H9 (cell line): ENCODE measurements at regions not wholly inside any gene's neighbourhood (a gene's known extent, or its start where the extent isn't known, plus 50 kb on each side); places are given as distances from the start of the nearest gene placed in this dataset.

Source experiments
- DNase-seq: peaks from one replicate; pipeline ENCODE4 v3.0.0-alpha.2; 2017
- H2AFZ ChIP-seq: one replicate; pipeline ENCODE4 v1.6.1; 2013; ENCODE audit warnings: mild to moderate bottlenecking, low read length, control low read depth, moderate library complexity
- H2AK5ac ChIP-seq: 2 replicates; pipeline ENCODE4 v1.6.1; 2013; ENCODE audit warnings: low read length, control low read depth, mixed read lengths; ENCODE audit not compliant: insufficient read length
- H2BK120ac ChIP-seq: one replicate; pipeline ENCODE4 v1.6.1; 2013; ENCODE audit warnings: low read depth, mild to moderate bottlenecking, low read length, control low read depth, inconsistent platforms; ENCODE audit not compliant: poor library complexity, severe bottlenecking
- H2BK12ac ChIP-seq: 2 replicates; pipeline ENCODE4 v1.6.1; 2013; ENCODE audit warnings: low read length, control low read depth, mixed read lengths, low read depth; ENCODE audit not compliant: insufficient read length
- H2BK15ac ChIP-seq: 2 replicates; pipeline ENCODE4 v1.6.1; 2013; ENCODE audit warnings: low read depth, low read length, control low read depth
- H2BK20ac ChIP-seq: one replicate; pipeline ENCODE4 v1.6.1; 2013; ENCODE audit warnings: low read depth, mild to moderate bottlenecking, low read length, control low read depth, inconsistent platforms; ENCODE audit not compliant: poor library complexity, severe bottlenecking
- H2BK5ac ChIP-seq: 2 replicates; pipeline ENCODE4 v1.6.1; 2013; ENCODE audit warnings: low read length, control low read depth, mixed read lengths; ENCODE audit not compliant: insufficient read length
- H3K14ac ChIP-seq: 2 replicates; pipeline ENCODE4 v1.6.1; 2013; ENCODE audit warnings: low read length, control low read depth; ENCODE audit not compliant: insufficient read depth
- H3K18ac ChIP-seq: 2 replicates; pipeline ENCODE4 v1.6.1; 2013; ENCODE audit warnings: low read depth, mild to moderate bottlenecking, mixed read lengths, low read length, control low read depth; ENCODE audit not compliant: insufficient read length
- H3K23ac ChIP-seq: 2 replicates; pipeline ENCODE4 v1.6.1; 2013; ENCODE audit warnings: low read length, control low read depth, mixed read lengths, low read depth; ENCODE audit not compliant: insufficient read length
- H3K23me2 ChIP-seq: 2 replicates; pipeline ENCODE4 v1.6.1; 2013; ENCODE audit warnings: low read depth, mild to moderate bottlenecking, mixed read lengths, low read length, control low read depth; ENCODE audit not compliant: insufficient read length, poor library complexity, severe bottlenecking
- H3K27ac ChIP-seq: 2 replicates; pipeline ENCODE4 v1.5.1; 2013; ENCODE audit warnings: low read length, control low read depth, mixed read lengths, low read depth; ENCODE audit not compliant: insufficient read length
- H3K27me3 ChIP-seq: 2 replicates; pipeline ENCODE4 v1.6.1; 2013; ENCODE audit warnings: low read length, control low read depth, inconsistent platforms; ENCODE audit not compliant: insufficient read depth
- H3K4ac ChIP-seq: 2 replicates; pipeline ENCODE4 v1.6.1; 2013; ENCODE audit warnings: low read depth, mild to moderate bottlenecking, control low read depth, inconsistent platforms, low read length, moderate library complexity
- H3K4me1 ChIP-seq: 2 replicates; pipeline ENCODE4 v1.6.1; 2013; ENCODE audit warnings: low read length, control low read depth, inconsistent platforms; ENCODE audit not compliant: insufficient read depth
- H3K4me2 ChIP-seq: 2 replicates; pipeline ENCODE4 v1.6.1; 2013; ENCODE audit warnings: low read length, control low read depth, mixed read lengths; ENCODE audit not compliant: insufficient read length, insufficient read depth
- H3K56ac ChIP-seq: 2 replicates; pipeline ENCODE4 v1.6.1; 2013; ENCODE audit warnings: low read depth, mild to moderate bottlenecking, mixed read lengths, low read length, control low read depth; ENCODE audit not compliant: insufficient read length
- H3K79me1 ChIP-seq: 2 replicates; pipeline ENCODE4 v1.6.1; 2013; ENCODE audit warnings: low read depth, mild to moderate bottlenecking, moderate library complexity, low read length, control low read depth, inconsistent platforms; ENCODE audit not compliant: insufficient read depth, poor library complexity, severe bottlenecking
- H3K79me2 ChIP-seq: 2 replicates; pipeline ENCODE4 v1.6.1; 2013; ENCODE audit warnings: low read length, control low read depth, inconsistent platforms; ENCODE audit not compliant: insufficient read depth
- H3K9ac ChIP-seq: 2 replicates; pipeline ENCODE4 v1.6.1; 2013; ENCODE audit warnings: low read length, control low read depth, mixed read lengths; ENCODE audit not compliant: insufficient read length; ENCODE audit errors: extremely low read depth
- H3K9me3 ChIP-seq: one replicate; pipeline ENCODE4 v1.6.1; 2013; ENCODE audit warnings: low read depth, low read length, inconsistent platforms; ENCODE audit not compliant: control insufficient read depth
- H3T11ph ChIP-seq: one replicate; pipeline ENCODE4 v1.6.1; 2013; ENCODE audit warnings: mild to moderate bottlenecking, low read length, control low read depth, inconsistent platforms
- H4K20me1 ChIP-seq: one replicate; pipeline ENCODE4 v1.6.1; 2013; ENCODE audit not compliant: control insufficient read depth, insufficient read length, insufficient read depth
- H4K5ac ChIP-seq: 2 replicates; pipeline ENCODE4 v1.6.1; 2013; ENCODE audit warnings: low read depth, mild to moderate bottlenecking, mixed read lengths, low read length, control low read depth; ENCODE audit not compliant: insufficient read length
- H4K8ac ChIP-seq: replicated peaks from 2 replicates; pipeline ENCODE4 v1.6.1; 2013; ENCODE audit warnings: low read length, control low read depth, mixed read lengths, low read depth; ENCODE audit not compliant: insufficient read length
- H4K91ac ChIP-seq: 2 replicates; pipeline ENCODE4 v1.6.1; 2013; ENCODE audit warnings: low read depth, mild to moderate bottlenecking, moderate library complexity, mixed read lengths, low read length, control low read depth; ENCODE audit not compliant: insufficient read length
- H3K27ac Mint-ChIP-seq, 3 experiments: 2 replicates in 2 of 3; 3 replicates in 1 of 3; pipeline ENCODE4 v1.8.0; 2020 to 2021; ENCODE audit warnings: mixed read lengths in 3 of 3, mild to moderate bottlenecking in 1 of 3, moderate library complexity in 1 of 3
- H3K27me3 Mint-ChIP-seq: 2 replicates; pipeline ENCODE4 v1.8.0; 2021; ENCODE audit warnings: low read depth, mild to moderate bottlenecking, moderate library complexity, mixed read lengths
- H3K36me3 Mint-ChIP-seq, 3 experiments: 2 replicates in 2 of 3; 3 replicates in 1 of 3; pipeline ENCODE4 v1.8.0; 2020 to 2021; ENCODE audit warnings: low read depth in 3 of 3, mixed read lengths in 3 of 3; ENCODE audit not compliant: insufficient read depth in 1 of 3
- H3K4me1 Mint-ChIP-seq, 2 experiments: 2 replicates each; pipeline ENCODE4 v1.8.0; 2020; ENCODE audit warnings: mixed read lengths in 2 of 2
- H3K4me3 Mint-ChIP-seq, 2 experiments: 2 replicates in 1 of 2; 3 replicates in 1 of 2; pipeline ENCODE4 v1.8.0; 2020 to 2021; ENCODE audit warnings: mild to moderate bottlenecking in 2 of 2, mixed read lengths in 2 of 2, moderate library complexity in 1 of 2
- H3K9me3 Mint-ChIP-seq, 2 experiments: 2 replicates in 1 of 2; 3 replicates in 1 of 2; pipeline ENCODE4 v1.8.0; 2020; ENCODE audit warnings: mild to moderate bottlenecking in 2 of 2, mixed read lengths in 2 of 2, moderate library complexity in 1 of 2
- CTCF ChIP-seq: fragments of 200-600 bp; sonication (generic); conservative IDR thresholded peaks from 3 replicates; pipeline ENCODE4 v1.8.0; 2021; ENCODE audit warnings: antibody characterized with exemption, mild to moderate bottlenecking
- WGBS: extraction: QIAGEN DNeasy Blood & Tissue Kit; methylation state at CpG from one replicate; pipeline ENCODE4 v1.1.7; 2013; ENCODE audit warnings: missing lambda C conversion rate, low lambda C conversion rate, mixed read lengths; ENCODE audit not compliant: insufficient read length; ENCODE audit errors: extremely low coverage; 5-methylcytosine and 5-hydroxymethylcytosine counted together

- H4K8ac ChIP-seq: no peak overlapping the region
- H2BK15ac ChIP-seq: no peak overlapping the region
- no peak overlapping the region for H4K5ac ChIP-seq
- H3K23ac ChIP-seq: no peak overlapping the region
- Mint-ChIP-seq H3K27ac (no peak overlapping the region), H3K4me3 (no peak overlapping the region), H3K36me3 (peaks cover 1 to 7% (median 2%) of the 10 kb centered on the region in 3 experiments; a peak in 5 of 7 replicates), H3K27me3 (no peaks in the 10 kb centered on the region), H3K4me1 (peaks cover 0 to 5% of the 10 kb centered on the region in 2 experiments; a peak in 3 of 4 replicates), H3K9me3 (peaks cover 2 to 3% of the 10 kb centered on the region in 2 experiments; a peak in 2 of 5 replicates)
- H3K9me3 ChIP-seq: no peaks in the 10 kb centered on the region
- no peak overlapping the region for H3T11ph ChIP-seq
- no peaks in the 10 kb centered on the region for H3K23me2 ChIP-seq
- TF ChIP-seq CTCF: no peak
- H4K20me1 ChIP-seq: no peaks in the 10 kb centered on the region
- H3K79me2 ChIP-seq: no peaks in the 10 kb centered on the region
- H2BK120ac ChIP-seq: no peak overlapping the region
- H2AK5ac ChIP-seq: no peak overlapping the region
- H3K14ac ChIP-seq: no peak overlapping the region
- H2BK5ac ChIP-seq: no peak overlapping the region
- no peak overlapping the region for H3K4ac ChIP-seq
- no CpG with 5 or more reads among the region's 1 CpG for WGBS
- H3K4me1 ChIP-seq: no peaks in the 10 kb centered on the region
- H3K79me1 ChIP-seq: no peaks in the 10 kb centered on the region
- no peak overlapping the region for H3K56ac ChIP-seq
- H3K18ac ChIP-seq: no peak overlapping the region
- H2BK20ac ChIP-seq: no peak overlapping the region
- H2AFZ ChIP-seq: no peak overlapping the region
- H3K4me2 ChIP-seq: no peak overlapping the region
- no peak overlapping the region for H4K91ac ChIP-seq
- H3K9ac ChIP-seq: no peak overlapping the region
- DNase-seq: no peak
- H3K27me3 ChIP-seq: no peaks in the 10 kb centered on the region
- H2BK12ac ChIP-seq: no peak overlapping the region
- H3K27ac ChIP-seq: no peak overlapping the region
Measured at GRCh38 chrX:96575011-96575410, 109.6 kb upstream of the DIAPH2 start.
